Right atrium auricular region (tissue), 2 donors: ENCODE measurements at regions not wholly inside any gene's neighbourhood (a gene's known extent, or its start where the extent isn't known, plus 50 kb on each side); places are given as distances from the start of the nearest gene placed in this dataset.

Experiments
- DNase-seq: peaks from one replicate; pipeline ENCODE4 v3.0.0-alpha.2; 2019; ENCODE audit warnings: low spot score
- H3K27ac ChIP-seq, 2 donors: fragments of 200-600 bp; sonication (generic); 1 replicate in 1 of 2; 2 replicates in 1 of 2; pipeline ENCODE4 v1.5.1; 2016 to 2019
- H3K27me3 ChIP-seq, 2 donors: fragments of 200-600 bp; sonication (generic); one replicate each; pipeline versions ENCODE4 v1.5.1 to v1.6.0; 2017 to 2019
- H3K36me3 ChIP-seq: fragments of 200-600 bp; sonication (generic); one replicate; pipeline ENCODE4 v1.5.1; 2016
- H3K4me1 ChIP-seq, 2 donors: fragments of 200-600 bp; sonication (generic); one replicate each; pipeline versions ENCODE4 v1.5.1 to v1.6.0; 2017 to 2019
- H3K4me3 ChIP-seq, 2 donors: fragments of 200-600 bp; sonication (generic); 1 replicate in 1 of 2; 2 replicates in 1 of 2; pipeline ENCODE4 v1.5.1; 2017 to 2019; ENCODE audit warnings: mild to moderate bottlenecking in 1 of 2, moderate library complexity in 1 of 2
- H3K9me3 ChIP-seq, 2 donors: fragments of 200-600 bp; sonication (generic); one replicate each; pipeline ENCODE4 v1.5.1; 2019
- CTCF ChIP-seq, 2 donors: fragments of 200-600 bp; sonication (generic); IDR thresholded peaks; one replicate each; pipeline ENCODE4 v1.5.1; 2019; ENCODE audit warnings: antibody characterized with exemption in 2 of 2

- no peaks in the 10 kb centered on the region for H3K27me3 ChIP-seq
- H3K36me3 ChIP-seq: no peaks in the 10 kb centered on the region
- H3K27ac ChIP-seq: no peak overlapping the region
- no peaks in the 10 kb centered on the region for H3K9me3 ChIP-seq
- TF ChIP-seq CTCF (IDR thresholded peaks at IDR 0.05): no peak
- no peak for DNase-seq
- no peaks in the 10 kb centered on the region for H3K4me1 ChIP-seq
- H3K4me3 ChIP-seq: no peak overlapping the region
Measured at GRCh38 chr17:63185420-63185819, 219.4 kb downstream of the TANC2 start.

GRCh38 chr17:63189082-63189481 lies 223.0 kb downstream of the TANC2 start:
- DNase-seq: no peak
- no peak overlapping the region for H3K4me3 ChIP-seq
- no peak overlapping the region for H3K27ac ChIP-seq
- H3K27me3 ChIP-seq: no peaks in the 10 kb centered on the region
- no peak for TF ChIP-seq CTCF (IDR thresholded peaks at IDR 0.05)
- no peaks in the 10 kb centered on the region for H3K9me3 ChIP-seq
- no peaks in the 10 kb centered on the region for H3K36me3 ChIP-seq
- no peaks in the 10 kb centered on the region for H3K4me1 ChIP-seq

- Histone ChIP-seq H3K9me3 (no peaks in the 10 kb centered on the region), H3K36me3 (no peaks in the 10 kb centered on the region), H3K27ac (no peak overlapping the region), H3K4me1 (no peaks in the 10 kb centered on the region), H3K4me3 (no peak overlapping the region), H3K27me3 (no peaks in the 10 kb centered on the region)
- DNase-seq: no peak
- no peak for TF ChIP-seq CTCF (IDR thresholded peaks at IDR 0.05)
Measured at GRCh38 chr17:63189930-63190329, 223.9 kb downstream of the TANC2 start.

- no peak for TF ChIP-seq CTCF (IDR thresholded peaks at IDR 0.05)
- Histone ChIP-seq H3K9me3 (no peaks in the 10 kb centered on the region), H3K27ac (no peak overlapping the region), H3K27me3 (no peaks in the 10 kb centered on the region), H3K36me3 (no peaks in the 10 kb centered on the region), H3K4me1 (no peaks in the 10 kb centered on the region), H3K4me3 (no peak overlapping the region)
- DNase-seq: no peak
Measured at GRCh38 chr17:63190821-63191370, 224.9 kb downstream of the TANC2 start.

GRCh38 chr17:63191610-63192009 lies 225.6 kb downstream of the TANC2 start:
- no peak overlapping the region for H3K27ac ChIP-seq

More at GRCh38 chr17:63191610-63192009, 225.6 kb downstream of the TANC2 start:
- H3K4me3 ChIP-seq: no peak overlapping the region
- H3K4me1 ChIP-seq: no peaks in the 10 kb centered on the region
- no peaks in the 10 kb centered on the region for H3K9me3 ChIP-seq
- no peaks in the 10 kb centered on the region for H3K27me3 ChIP-seq
- no peak for TF ChIP-seq CTCF (IDR thresholded peaks at IDR 0.05)
- H3K36me3 ChIP-seq: no peaks in the 10 kb centered on the region
- DNase-seq: no peak
